Islet of Langerhans (tissue), 1 donor: ENCODE measurements at regions not wholly inside any gene's neighbourhood (a gene's known extent, or its start where the extent isn't known, plus 50 kb on each side); places are given as distances from the start of the nearest gene placed in this dataset.

ENCODE experiments used
- FAIRE-seq: peaks from one replicate; lab custom pipeline; 2011; peaks lifted over from hg19 to GRCh38; lab: Jason Lieb, UNC

- no peak for FAIRE-seq
These were observed 322.3 kb upstream of the FAR2 start for GRCh38 chr12:28826766-28827165.

GRCh38 chr12:28827861-28828260 is 321.2 kb upstream of the FAR2 start:
- FAIRE-seq: no peak

- FAIRE-seq: no peak
These were observed 320.8 kb upstream of the FAR2 start for GRCh38 chr12:28828318-28828717.

GRCh38 chr12:28830491-28830890 is 318.6 kb upstream of the FAR2 start:
- FAIRE-seq: no peak

GRCh38 chr12:28844718-28845117 is 304.4 kb upstream of the FAR2 start:
- no peak for FAIRE-seq

GRCh38 chr12:28851781-28852180 is 297.3 kb upstream of the FAR2 start:
- FAIRE-seq: no peak

GRCh38 chr12:28855761-28856310 is 293.2 kb upstream of the FAR2 start:
- no peak for FAIRE-seq

- FAIRE-seq: no peak
These were observed 291.7 kb upstream of the FAR2 start for GRCh38 chr12:28857369-28857768.

GRCh38 chr12:28859551-28859950 is 289.5 kb upstream of the FAR2 start:
- FAIRE-seq: no peak

- no peak for FAIRE-seq
These were observed 283.3 kb upstream of the FAR2 start for GRCh38 chr12:28865776-28866175.

- no peak for FAIRE-seq
These were observed 282.8 kb upstream of the FAR2 start for GRCh38 chr12:28866296-28866695.

GRCh38 chr12:28866715-28867503 is 282.2 kb upstream of the FAR2 start:
- FAIRE-seq: no peak

- FAIRE-seq: no peak
These were observed 280.7 kb upstream of the FAR2 start for GRCh38 chr12:28868414-28868813.

- no peak for FAIRE-seq
These were observed 279.9 kb upstream of the FAR2 start for GRCh38 chr12:28869197-28869596.

- FAIRE-seq: no peak
These were observed 278.1 kb upstream of the FAR2 start for GRCh38 chr12:28870839-28871440.

GRCh38 chr12:28872654-28873268 is 276.3 kb upstream of the FAR2 start:
- FAIRE-seq: no peak

GRCh38 chr12:28874758-28875157 is 274.3 kb upstream of the FAR2 start:
- no peak for FAIRE-seq

GRCh38 chr12:28876196-28876798 is 272.8 kb upstream of the FAR2 start:
- no peak for FAIRE-seq

GRCh38 chr12:28877854-28878253 is 271.2 kb upstream of the FAR2 start:
- no peak for FAIRE-seq

- no peak for FAIRE-seq
These were observed 270.4 kb upstream of the FAR2 start for GRCh38 chr12:28878629-28879028.

GRCh38 chr12:28879379-28879778 is 269.7 kb upstream of the FAR2 start:
- no peak for FAIRE-seq

GRCh38 chr12:28882444-28882843 is 266.6 kb upstream of the FAR2 start:
- FAIRE-seq: no peak
